Sigmoid colon (tissue), 6 donors: ENCODE measurements at regions not wholly inside any gene's neighbourhood (a gene's known extent, or its start where the extent isn't known, plus 50 kb on each side); places are given as distances from the start of the nearest gene placed in this dataset.

Experiments used
- DNase-seq: peaks from one replicate; pipeline ENCODE4 v3.0.0-alpha.2; 2019
- H3K27ac ChIP-seq, 4 donors: fragments of 200-600 bp; sonication (generic); one replicate each; pipeline ENCODE4 v1.5.1; 2016 to 2019; ENCODE audit warnings: mild to moderate bottlenecking in 1 of 4
- H3K27me3 ChIP-seq, 3 donors: fragments of 200-600 bp; sonication (generic); one replicate each; pipeline ENCODE4 v1.5.1; 2019; ENCODE audit warnings: mild to moderate bottlenecking in 1 of 3
- H3K36me3 ChIP-seq, 4 donors: fragments of 200-600 bp; sonication (generic); one replicate each; pipeline ENCODE4 v1.5.1; 2016 to 2019
- H3K4me1 ChIP-seq, 4 donors: fragments of 200-600 bp; sonication (generic); one replicate each; pipeline ENCODE4 v1.5.1; 2017 to 2019
- H3K4me3 ChIP-seq, 4 donors: fragments of 200-600 bp; sonication (generic); one replicate each; pipeline ENCODE4 v1.5.1; 2017 to 2019; ENCODE audit warnings: mild to moderate bottlenecking in 2 of 4, moderate library complexity in 1 of 4
- H3K9me3 ChIP-seq, 4 donors: fragments of 200-600 bp in 3 of 4; sonication (generic) in 3 of 4; one replicate each; pipeline versions ENCODE4 v1.5.1 to v1.6.1; 2013 to 2019
- EP300 ChIP-seq, 4 donors: sonication (generic); formaldehyde crosslinking; IDR thresholded peaks; one replicate each; pipeline ENCODE4 v1.6.1; 2017; ENCODE audit warnings: antibody characterized with exemption in 4 of 4
- POLR2A ChIP-seq, 2 donors: fragments of 450-650 bp; IDR thresholded peaks; one replicate each; pipeline ENCODE4 v1.6.1; 2016; ENCODE audit warnings: antibody characterized with exemption in 2 of 2, mild to moderate bottlenecking in 2 of 2, moderate library complexity in 2 of 2
- POLR2AphosphoS5 ChIP-seq, 4 donors: sonication (generic); formaldehyde crosslinking; IDR thresholded peaks; one replicate each; pipeline ENCODE4 v1.6.1; 2017; ENCODE audit warnings: antibody characterized with exemption in 4 of 4
- whole genome bisulfite sequencing, 2 donors: extraction: QIAGEN DNeasy Blood & Tissue Kit; methylation state at CpG; one replicate each; pipeline ENCODE4 v1.1.7; 2013; 5-methylcytosine and 5-hydroxymethylcytosine counted together
- intact Hi-C: fragments of 100-400 bp; cut with DNase I; formaldehyde crosslinking; loops from one replicate; pipeline ENCODE4 v1.15.1; 2023
- TF ChIP-seq, protein P1 (sequence below), 4 experiments: fragments of 450-650 bp in 3 of 4; fragments of 200-600 bp in 1 of 4; IDR thresholded peaks; one replicate each; pipeline ENCODE4 v1.5.1; 2016 to 2019; ENCODE audit warnings: antibody characterized with exemption in 4 of 4, mild to moderate bottlenecking in 3 of 4, moderate library complexity in 2 of 4
- donor health status: healthy with polysubstance abuse.
- donor health status: healthy.

DNA sequence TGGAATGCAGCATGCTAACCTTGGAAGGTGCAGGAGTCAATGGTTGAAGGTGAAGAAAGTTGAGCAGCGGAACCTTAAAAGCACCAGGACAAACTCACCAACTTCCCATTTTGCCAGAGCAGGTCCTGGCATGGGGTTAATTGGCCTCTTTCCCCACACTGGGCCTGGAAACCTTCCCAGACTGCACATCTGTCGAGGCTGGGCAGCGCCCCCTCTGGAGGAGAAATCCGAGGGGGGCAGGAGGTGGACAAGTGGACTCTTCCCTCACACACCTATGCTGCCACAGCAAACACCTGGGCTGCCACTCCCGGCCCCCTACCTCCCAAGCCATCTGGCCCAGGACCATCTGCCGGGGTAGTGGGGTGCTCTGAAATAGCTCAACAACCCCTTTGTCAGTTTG is 232.4 kb downstream of the CBLN1 start:
- Histone ChIP-seq H3K36me3 (no peaks in the 10 kb centered on the region), H3K27ac (no peak overlapping the region), H3K9me3 (no peaks in the 10 kb centered on the region), H3K4me1 (peaks cover 0 to 30% (median 22%) of the 10 kb centered on the region in 4 donors), H3K27me3 (no peaks in the 10 kb centered on the region), H3K4me3 (no peak overlapping the region)
- intact Hi-C loops, result no loop called here
- TF ChIP-seq EP300 (IDR thresholded peaks at IDR 0.05) (no peak), POLR2AphosphoS5 (IDR thresholded peaks at IDR 0.05) (no peak), POLR2A (IDR thresholded peaks at IDR 0.05) (no peak)
- TF ChIP-seq, protein P1, sequence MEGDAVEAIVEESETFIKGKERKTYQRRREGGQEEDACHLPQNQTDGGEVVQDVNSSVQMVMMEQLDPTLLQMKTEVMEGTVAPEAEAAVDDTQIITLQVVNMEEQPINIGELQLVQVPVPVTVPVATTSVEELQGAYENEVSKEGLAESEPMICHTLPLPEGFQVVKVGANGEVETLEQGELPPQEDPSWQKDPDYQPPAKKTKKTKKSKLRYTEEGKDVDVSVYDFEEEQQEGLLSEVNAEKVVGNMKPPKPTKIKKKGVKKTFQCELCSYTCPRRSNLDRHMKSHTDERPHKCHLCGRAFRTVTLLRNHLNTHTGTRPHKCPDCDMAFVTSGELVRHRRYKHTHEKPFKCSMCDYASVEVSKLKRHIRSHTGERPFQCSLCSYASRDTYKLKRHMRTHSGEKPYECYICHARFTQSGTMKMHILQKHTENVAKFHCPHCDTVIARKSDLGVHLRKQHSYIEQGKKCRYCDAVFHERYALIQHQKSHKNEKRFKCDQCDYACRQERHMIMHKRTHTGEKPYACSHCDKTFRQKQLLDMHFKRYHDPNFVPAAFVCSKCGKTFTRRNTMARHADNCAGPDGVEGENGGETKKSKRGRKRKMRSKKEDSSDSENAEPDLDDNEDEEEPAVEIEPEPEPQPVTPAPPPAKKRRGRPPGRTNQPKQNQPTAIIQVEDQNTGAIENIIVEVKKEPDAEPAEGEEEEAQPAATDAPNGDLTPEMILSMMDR (IDR thresholded peaks at IDR 0.05), result no peak
- no peak for DNase-seq
- 53 to 72% methylated on average over 6 of the region's 6 CpGs for WGBS, 2 donors

DNA sequence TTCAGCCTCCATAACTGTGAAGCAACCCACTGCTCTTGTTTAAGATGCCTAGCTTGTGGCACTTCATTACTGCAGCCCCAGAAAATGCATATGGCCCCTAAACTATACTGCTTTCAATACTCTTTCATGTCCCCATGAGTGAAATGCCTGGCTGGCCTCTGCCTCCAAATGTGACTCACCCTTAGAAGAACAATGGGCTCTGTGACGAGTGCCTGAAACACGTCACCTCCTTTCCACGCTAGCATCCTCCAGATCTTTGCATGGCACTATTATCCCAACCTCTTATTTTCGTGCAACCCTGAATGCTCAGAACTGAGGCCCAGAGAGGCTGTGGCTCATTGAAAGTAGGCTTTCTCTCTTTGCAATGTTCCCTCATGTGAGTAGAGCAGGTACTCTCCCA is 233.1 kb downstream of the CBLN1 start:
- Histone ChIP-seq H3K27ac (no peak overlapping the region), H3K4me3 (no peak overlapping the region), H3K9me3 (no peaks in the 10 kb centered on the region), H3K27me3 (no peaks in the 10 kb centered on the region), H3K4me1 (peaks cover 0 to 30% (median 22%) of the 10 kb centered on the region in 4 donors), H3K36me3 (no peaks in the 10 kb centered on the region)
- intact Hi-C loops, result no loop called here
- TF ChIP-seq, protein P1 (IDR thresholded peaks at IDR 0.05), result no peak
- TF ChIP-seq EP300 (IDR thresholded peaks at IDR 0.05), result no peak
- TF ChIP-seq POLR2AphosphoS5 (IDR thresholded peaks at IDR 0.05), result no peak
- no peak for TF ChIP-seq POLR2A (IDR thresholded peaks at IDR 0.05)
- WGBS, 2 donors, result 76 to 78% methylated on average over 4 of the region's 4 CpGs
- DNase-seq, result no peak

DNA sequence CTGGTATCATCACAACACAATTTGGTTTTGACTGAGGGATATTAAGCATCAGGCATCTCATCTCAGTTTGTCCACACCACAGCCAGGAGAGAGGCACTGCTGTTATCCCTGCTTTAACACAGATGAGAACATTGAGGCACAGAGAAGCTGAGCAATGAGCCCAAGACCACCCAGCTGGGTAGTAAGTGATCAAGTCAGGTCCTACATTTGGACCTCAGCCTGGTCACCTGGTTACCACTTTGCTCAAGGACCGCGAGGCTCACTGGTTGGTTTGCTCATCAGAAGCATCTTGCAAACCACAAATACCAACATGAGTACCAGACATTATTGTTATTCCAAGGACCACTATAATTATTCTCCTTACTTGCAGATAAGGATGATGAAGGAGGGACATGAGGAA is 245.5 kb downstream of the CBLN1 start:
- Histone ChIP-seq H3K4me3 (no peak overlapping the region), H3K4me1 (no peaks in the 10 kb centered on the region), H3K27me3 (no peaks in the 10 kb centered on the region), H3K9me3 (no peaks in the 10 kb centered on the region), H3K27ac (no peak overlapping the region), H3K36me3 (no peaks in the 10 kb centered on the region)
- no peak for DNase-seq
- TF ChIP-seq EP300 (IDR thresholded peaks at IDR 0.05), result no peak
- no peak for TF ChIP-seq POLR2A (IDR thresholded peaks at IDR 0.05)
- no peak for TF ChIP-seq POLR2AphosphoS5 (IDR thresholded peaks at IDR 0.05)
- TF ChIP-seq, protein P1 (IDR thresholded peaks at IDR 0.05), result no peak
- intact Hi-C loops, result no loop called here
- WGBS, 2 donors, result 97 to 98% methylated on average over 2 of the region's 2 CpGs

- 60 to 72% methylated on average over 3 of the region's 3 CpGs for WGBS, 2 donors
- Histone ChIP-seq H3K4me1 (peaks cover 0 to 14% (median 11%) of the 10 kb centered on the region in 4 donors), H3K27ac (no peak overlapping the region), H3K27me3 (no peaks in the 10 kb centered on the region), H3K9me3 (no peaks in the 10 kb centered on the region), H3K4me3 (no peak overlapping the region), H3K36me3 (no peaks in the 10 kb centered on the region)
- TF ChIP-seq POLR2AphosphoS5 (IDR thresholded peaks at IDR 0.05) (no peak), POLR2A (IDR thresholded peaks at IDR 0.05) (no peak), EP300 (IDR thresholded peaks at IDR 0.05) (no peak)
- TF ChIP-seq, protein P1 (IDR thresholded peaks at IDR 0.05), result no peak
- intact Hi-C loops, result no loop called here
- DNase-seq, result no peak
Measured at GRCh38 chr16:49027420-49027819, 254.2 kb downstream of the CBLN1 start.

GRCh38 chr16:49026566-49027181 is 255.0 kb downstream of the CBLN1 start:
- H3K4me3 ChIP-seq, result no peak overlapping the region
- no peak overlapping the region for H3K27ac ChIP-seq
- H3K27me3 ChIP-seq, result no peaks in the 10 kb centered on the region
- peaks cover 0 to 21% (median 19%) of the 10 kb centered on the region in 4 donors for H3K4me1 ChIP-seq
- no peak for DNase-seq
- no peaks in the 10 kb centered on the region for H3K36me3 ChIP-seq
- WGBS, 2 donors, result 77 to 84% methylated on average over 6 of the region's 6 CpGs
- intact Hi-C loops, result no loop called here
- H3K9me3 ChIP-seq, result no peaks in the 10 kb centered on the region
- TF ChIP-seq, protein P1 (IDR thresholded peaks at IDR 0.05), result no peak
- TF ChIP-seq POLR2A (IDR thresholded peaks at IDR 0.05), result no peak
- no peak for TF ChIP-seq EP300 (IDR thresholded peaks at IDR 0.05)
- TF ChIP-seq POLR2AphosphoS5 (IDR thresholded peaks at IDR 0.05), result no peak
